Vagina (tissue), 2 donors: ENCODE measurements at regions not wholly inside any gene's neighbourhood (a gene's known extent, or its start where the extent isn't known, plus 50 kb on each side); places are given as distances from the start of the nearest gene placed in this dataset.
"Not testable (repeated sequence)": the region's sequence is repeated elsewhere in the genome, so short reads cannot be mapped to it uniquely, and the experiment has no call there.

Experiments
- DNase-seq, 2 donors: peaks; one replicate each; pipeline ENCODE4 v3.0.0-alpha.2; 2017; ENCODE audit errors: extremely low spot score in 2 of 2
- H3K27ac ChIP-seq: fragments of 200-600 bp; sonication (generic); one replicate; pipeline ENCODE4 v1.5.1; 2019
- H3K27me3 ChIP-seq: fragments of 200-600 bp; sonication (generic); one replicate; pipeline ENCODE4 v1.5.1; 2019
- H3K36me3 ChIP-seq, 2 donors: fragments of 200-600 bp; sonication (generic); one replicate each; pipeline ENCODE4 v1.5.1; 2017 to 2019
- H3K4me1 ChIP-seq: fragments of 200-600 bp; sonication (generic); one replicate; pipeline ENCODE4 v1.5.1; 2019
- H3K4me3 ChIP-seq, 2 donors: fragments of 200-600 bp; sonication (generic); 1 replicate in 1 of 2; 2 replicates in 1 of 2; pipeline ENCODE4 v1.5.1; 2016 to 2019
- H3K9me3 ChIP-seq: fragments of 200-600 bp; sonication (generic); one replicate; pipeline ENCODE4 v1.5.1; 2019
- CTCF ChIP-seq, 3 experiments: fragments of 450-650 bp in 2 of 3; fragments of 200-600 bp in 1 of 3; sonication (generic) in 1 of 3; IDR thresholded peaks; one replicate each; pipeline ENCODE4 v1.5.1; 2017 to 2019; ENCODE audit warnings: antibody characterized with exemption in 3 of 3, mild to moderate bottlenecking in 2 of 3, moderate library complexity in 2 of 3
- POLR2A ChIP-seq, 2 donors: fragments of 450-650 bp; IDR thresholded peaks; one replicate each; pipeline ENCODE4 v1.6.1; 2017; ENCODE audit warnings: antibody characterized with exemption in 2 of 2, mild to moderate bottlenecking in 2 of 2, moderate library complexity in 2 of 2
- POLR2AphosphoS5 ChIP-seq, 2 donors: sonication (generic); formaldehyde crosslinking; IDR thresholded peaks; one replicate each; pipeline ENCODE4 v1.9.0; 2017; ENCODE audit warnings: antibody characterized with exemption in 2 of 2, mild to moderate bottlenecking in 2 of 2, low read depth in 1 of 2; ENCODE audit not compliant: insufficient read depth in 1 of 2
- intact Hi-C: fragments of 100-400 bp; cut with DNase I; formaldehyde crosslinking; loops from one replicate; pipeline ENCODE4 v1.15.1; 2023

- no peaks in the 10 kb centered on the region for H3K4me1 ChIP-seq
- no peaks in the 10 kb centered on the region for H3K27me3 ChIP-seq
- no peak overlapping the region for H3K27ac ChIP-seq
- intact Hi-C loops = no loop called here
- no peak for DNase-seq
- no peaks in the 10 kb centered on the region for H3K9me3 ChIP-seq
- H3K36me3 ChIP-seq = no peaks in the 10 kb centered on the region
- TF ChIP-seq POLR2A (IDR thresholded peaks at IDR 0.05) (no peak), POLR2AphosphoS5 (IDR thresholded peaks at IDR 0.05; ENCODE audit: insufficient read depth in 1 of 2, low read depth in 1 of 2) (no peak), CTCF (IDR thresholded peaks at IDR 0.05) (no peak)
- no peak overlapping the region for H3K4me3 ChIP-seq
These were observed 184.2 kb upstream of the BET1 start for GRCh38 chr7:94188350-94188749.

GRCh38 chr7:94190599-94191061, 186.5 kb upstream of the BET1 start:
- no peak for TF ChIP-seq POLR2A (IDR thresholded peaks at IDR 0.05)
- no peak for TF ChIP-seq CTCF (IDR thresholded peaks at IDR 0.05)
- Histone ChIP-seq H3K9me3 (no peaks in the 10 kb centered on the region), H3K36me3 (no peaks in the 10 kb centered on the region), H3K27me3 (no peaks in the 10 kb centered on the region), H3K4me1 (no peaks in the 10 kb centered on the region), H3K4me3 (no peak overlapping the region), H3K27ac (no peak overlapping the region)
- DNase-seq = no peak
- intact Hi-C loops = no loop called here

GRCh38 chr7:94194426-94194825, 190.3 kb upstream of the BET1 start:
- intact Hi-C loops, H3K36me3 ChIP-seq, H3K9me3 ChIP-seq, H3K27me3 ChIP-seq, H3K4me1 ChIP-seq, H3K4me3 ChIP-seq, H3K27ac ChIP-seq, DNase-seq: not testable (repeated sequence)

- Histone ChIP-seq H3K9me3 (no peaks in the 10 kb centered on the region), H3K27ac (no peak overlapping the region), H3K27me3 (no peaks in the 10 kb centered on the region), H3K4me1 (no peaks in the 10 kb centered on the region), H3K4me3 (no peak overlapping the region), H3K36me3 (no peaks in the 10 kb centered on the region)
- intact Hi-C loops = no loop called here
- DNase-seq = no peak
- no peak for TF ChIP-seq POLR2AphosphoS5 (IDR thresholded peaks at IDR 0.05; ENCODE audit: insufficient read depth in 1 of 2, low read depth in 1 of 2)
- no peak for TF ChIP-seq POLR2A (IDR thresholded peaks at IDR 0.05)
- no peak for TF ChIP-seq CTCF (IDR thresholded peaks at IDR 0.05)
These were observed 191.0 kb upstream of the BET1 start for GRCh38 chr7:94195201-94195600.

GRCh38 chr7:94195813-94196212, 191.7 kb upstream of the BET1 start:
- DNase-seq = no peak
- H3K27me3 ChIP-seq = no peaks in the 10 kb centered on the region

More at GRCh38 chr7:94195813-94196212, 191.7 kb upstream of the BET1 start:
- Histone ChIP-seq H3K4me1 (no peaks in the 10 kb centered on the region), H3K9me3 (no peaks in the 10 kb centered on the region), H3K36me3 (no peaks in the 10 kb centered on the region), H3K27ac (no peak overlapping the region), H3K4me3 (no peak overlapping the region)
- no peak for TF ChIP-seq POLR2AphosphoS5 (IDR thresholded peaks at IDR 0.05; ENCODE audit: insufficient read depth in 1 of 2, low read depth in 1 of 2)
- no peak for TF ChIP-seq POLR2A (IDR thresholded peaks at IDR 0.05)
- no peak for TF ChIP-seq CTCF (IDR thresholded peaks at IDR 0.05)
- intact Hi-C loops = loop anchor here (1.0 kb wide), 1 partner anchor 10 kb away; no protein-coding TSS in a partner anchor
